GM10248 (cell line): ENCODE measurements at regions not wholly inside any gene's neighbourhood (a gene's known extent, or its start where the extent isn't known, plus 50 kb on each side); places are given as distances from the start of the nearest gene placed in this dataset.
A peak's percentile ranks its signal among the peaks of the same experiment; 100 is the strongest.

Experiments
- CTCF ChIA-PET: fragments of 300-600 bp; sonication (Branson Sonifier 250); formaldehyde crosslinking; extraction: SDS; loops from one replicate; lab custom pipeline; 2021; ENCODE audit warnings: antibody characterized with exemption; lab: Yijun Ruan, JAX
- POLR2A ChIA-PET: fragments of 350-650 bp; sonication (Branson Sonifier 250); formaldehyde crosslinking; extraction: SDS; loops from one replicate; lab custom pipeline; 2020; ENCODE audit warnings: antibody characterized with exemption; lab: Yijun Ruan, JAX
- DNase-seq: peaks from one replicate; pipeline ENCODE4 v3.0.0; 2012; ENCODE audit errors: extremely low spot score
- CTCF ChIP-seq: IDR thresholded peaks from 2 replicates; pipeline ENCODE4 v1.5.1; 2012; ENCODE audit warnings: mild to moderate bottlenecking, low read depth; ENCODE audit errors: extremely low read depth, missing control alignments, control extremely low read depth

DNA sequence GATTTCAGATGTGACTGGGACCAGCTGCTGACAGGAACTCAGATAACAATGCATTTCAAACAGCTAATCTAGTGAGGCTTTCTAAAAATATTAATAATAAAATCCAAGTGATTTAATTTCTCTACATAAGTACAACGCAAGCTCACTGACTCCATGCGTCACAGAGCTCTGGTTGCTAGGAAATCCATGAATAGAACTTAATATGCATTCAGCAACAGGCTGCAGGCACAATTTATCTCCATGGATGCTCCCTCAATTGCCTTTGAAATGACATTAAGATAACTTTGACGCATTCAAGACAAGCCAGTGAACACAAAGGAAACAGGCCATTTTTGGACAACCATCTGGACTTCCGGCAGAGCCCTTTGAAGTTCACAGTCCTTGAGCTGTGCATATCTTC lies 118.7 kb upstream of the COL1A2 start:
- DNase-seq: no peak
- CTCF ChIA-PET: no interaction called here
- no peak for TF ChIP-seq CTCF
- POLR2A ChIA-PET: no interaction called here

- ChIA-PET POLR2A (no interaction called here), CTCF (no interaction called here)
- no peak for DNase-seq
- peak; percentile 17 for TF ChIP-seq CTCF
These were observed 117.9 kb upstream of the COL1A2 start for GRCh38 chr7:94276795-94277194.

GRCh38 chr7:94277236-94277635 lies 117.5 kb upstream of the COL1A2 start:
- CTCF ChIA-PET: no interaction called here
- DNase-seq: no peak
- no peak for TF ChIP-seq CTCF
- POLR2A ChIA-PET: no interaction called here

DNA sequence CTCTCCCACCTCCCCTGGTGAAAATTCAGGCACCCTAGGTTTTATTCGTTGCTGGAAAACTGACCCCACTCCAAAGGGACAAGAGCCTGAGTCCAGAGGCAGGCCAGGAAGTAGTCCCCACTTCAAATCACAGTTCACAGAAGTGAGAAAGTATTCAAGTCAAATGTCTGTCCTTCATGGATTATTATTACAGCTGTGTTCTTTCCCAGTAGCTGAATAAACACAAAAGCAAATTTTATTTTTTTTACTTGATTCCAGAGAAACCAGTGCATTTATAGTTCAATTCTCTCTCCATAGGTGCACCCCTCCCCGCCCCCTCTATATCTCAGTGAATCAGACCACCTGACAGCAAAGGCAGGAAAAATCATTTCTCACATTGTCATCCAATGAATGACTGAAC lies 113.8 kb upstream of the COL1A2 start:
- no peak for DNase-seq
- ChIA-PET POLR2A (no interaction called here), CTCF (no interaction called here)
- TF ChIP-seq CTCF: no peak

DNA sequence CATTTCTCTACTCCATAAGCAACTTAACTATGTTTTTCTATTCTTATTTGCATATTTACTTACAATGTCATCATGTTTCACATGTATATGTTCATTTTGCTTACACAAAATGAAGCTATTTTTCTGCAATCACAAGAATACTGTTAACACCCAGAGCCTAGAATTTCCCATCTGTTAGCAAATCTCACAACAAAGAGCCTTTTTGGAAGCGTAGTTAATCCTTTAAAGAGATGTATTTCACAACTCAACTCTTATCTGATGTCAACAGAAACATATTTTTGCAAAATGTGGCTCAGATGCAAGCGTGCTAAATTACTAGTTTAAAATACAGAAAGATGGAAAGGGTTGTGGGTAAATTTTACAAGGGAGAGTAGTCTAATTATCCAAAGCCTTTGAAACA lies 110.6 kb upstream of the COL1A2 start:
- ChIA-PET POLR2A (no interaction called here), CTCF (interaction anchor here (1.2 kb wide), 1 partner anchor 16 kb away, joined by 5 read pairs; no protein-coding TSS in a partner anchor)
- no peak for TF ChIP-seq CTCF
- no peak for DNase-seq

GRCh38 chr7:94286111-94286510 lies 108.6 kb upstream of the COL1A2 start:
- CTCF ChIA-PET: no interaction called here
- no peak for DNase-seq
- POLR2A ChIA-PET: no interaction called here
- TF ChIP-seq CTCF: no peak

GRCh38 chr7:94288096-94288495 lies 106.6 kb upstream of the COL1A2 start:
- CTCF ChIA-PET: interaction anchor here (1.3 kb wide), 1 partner anchor 148 kb away, joined by 3 read pairs; no protein-coding TSS in a partner anchor
- DNase-seq: no peak
- no peak for TF ChIP-seq CTCF
- POLR2A ChIA-PET: no interaction called here
